PC-3 (cell line): ENCODE measurements at regions not wholly inside any gene's neighbourhood (a gene's known extent, or its start where the extent isn't known, plus 50 kb on each side); places are given as distances from the start of the nearest gene placed in this dataset.

Experiments
- EZH2 ChIP-seq: fragments of 300-600 bp; sonication (generic); IDR thresholded peaks from one replicate; pipeline ENCODE4 v1.6.1; 2017; ENCODE audit warnings: antibody characterized with exemption, mild to moderate bottlenecking, low read length; ENCODE audit not compliant: unreplicated experiment
- EZH2phosphoT487 ChIP-seq: fragments of 300-600 bp; sonication (generic); IDR thresholded peaks from 2 replicates; pipeline ENCODE4 v1.6.1; 2018; ENCODE audit warnings: mild to moderate bottlenecking, antibody characterized with exemption, low read length, borderline replicate concordance
- TF ChIP-seq, protein P1 (sequence below): fragments of 300-600 bp; sonication (generic); conservative IDR thresholded peaks from 2 replicates; pipeline ENCODE4 v1.5.1; 2017; ENCODE audit warnings: antibody characterized with exemption, low read depth, mild to moderate bottlenecking, low read length

DNA sequence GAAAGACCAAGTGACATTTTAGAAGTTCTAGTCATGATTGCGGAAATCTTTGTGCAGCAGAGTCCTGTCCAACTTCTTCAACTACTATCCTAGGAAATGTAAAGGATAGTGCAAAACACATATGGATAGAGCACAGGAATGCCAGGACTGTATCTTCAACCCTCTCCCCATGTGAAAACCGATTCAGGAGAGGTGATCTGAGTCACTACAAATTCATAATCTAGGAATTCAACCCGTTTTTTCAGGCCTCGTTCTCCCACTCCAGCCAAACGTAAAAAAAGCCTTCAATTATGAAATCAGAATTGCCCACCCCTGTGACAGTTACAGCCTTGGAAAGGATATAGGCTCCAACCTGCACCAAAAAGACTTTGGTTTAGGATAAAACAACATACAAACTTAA lies 52.9 kb upstream of the RGS1 start:
- TF ChIP-seq, protein P1, sequence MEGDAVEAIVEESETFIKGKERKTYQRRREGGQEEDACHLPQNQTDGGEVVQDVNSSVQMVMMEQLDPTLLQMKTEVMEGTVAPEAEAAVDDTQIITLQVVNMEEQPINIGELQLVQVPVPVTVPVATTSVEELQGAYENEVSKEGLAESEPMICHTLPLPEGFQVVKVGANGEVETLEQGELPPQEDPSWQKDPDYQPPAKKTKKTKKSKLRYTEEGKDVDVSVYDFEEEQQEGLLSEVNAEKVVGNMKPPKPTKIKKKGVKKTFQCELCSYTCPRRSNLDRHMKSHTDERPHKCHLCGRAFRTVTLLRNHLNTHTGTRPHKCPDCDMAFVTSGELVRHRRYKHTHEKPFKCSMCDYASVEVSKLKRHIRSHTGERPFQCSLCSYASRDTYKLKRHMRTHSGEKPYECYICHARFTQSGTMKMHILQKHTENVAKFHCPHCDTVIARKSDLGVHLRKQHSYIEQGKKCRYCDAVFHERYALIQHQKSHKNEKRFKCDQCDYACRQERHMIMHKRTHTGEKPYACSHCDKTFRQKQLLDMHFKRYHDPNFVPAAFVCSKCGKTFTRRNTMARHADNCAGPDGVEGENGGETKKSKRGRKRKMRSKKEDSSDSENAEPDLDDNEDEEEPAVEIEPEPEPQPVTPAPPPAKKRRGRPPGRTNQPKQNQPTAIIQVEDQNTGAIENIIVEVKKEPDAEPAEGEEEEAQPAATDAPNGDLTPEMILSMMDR: no peak
- TF ChIP-seq EZH2 (no peak), EZH2phosphoT487 (no peak)
